Medulla oblongata (tissue), 1 donor: ENCODE measurements at regions not wholly inside any gene's neighbourhood (a gene's known extent, or its start where the extent isn't known, plus 50 kb on each side); places are given as distances from the start of the nearest gene placed in this dataset.

Source experiments
- DNase-seq: peaks from one replicate; pipeline ENCODE4 v3.0.0-alpha.2; 2015; ENCODE audit errors: extremely low spot score

DNA sequence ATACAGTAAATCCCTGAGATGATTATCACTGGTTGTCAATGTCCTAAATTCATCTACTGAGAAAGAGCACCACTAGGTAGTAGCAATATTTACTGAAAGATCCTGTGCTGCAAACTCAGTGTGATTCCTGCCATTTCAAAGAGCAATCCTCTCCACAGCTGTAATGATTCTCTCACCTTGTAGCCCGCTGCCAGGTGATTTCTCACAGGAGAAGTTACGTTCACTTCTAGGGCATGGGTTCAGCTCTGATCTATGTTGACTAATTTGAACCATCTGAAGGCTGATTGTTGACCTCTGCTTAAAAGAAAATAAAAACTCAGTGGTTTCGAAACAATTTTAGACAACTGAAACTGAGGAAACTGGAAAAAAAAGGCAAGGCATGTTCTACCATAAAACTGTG lies 197.0 kb downstream of the FAT4 start:
- DNase-seq, result no peak

DNA sequence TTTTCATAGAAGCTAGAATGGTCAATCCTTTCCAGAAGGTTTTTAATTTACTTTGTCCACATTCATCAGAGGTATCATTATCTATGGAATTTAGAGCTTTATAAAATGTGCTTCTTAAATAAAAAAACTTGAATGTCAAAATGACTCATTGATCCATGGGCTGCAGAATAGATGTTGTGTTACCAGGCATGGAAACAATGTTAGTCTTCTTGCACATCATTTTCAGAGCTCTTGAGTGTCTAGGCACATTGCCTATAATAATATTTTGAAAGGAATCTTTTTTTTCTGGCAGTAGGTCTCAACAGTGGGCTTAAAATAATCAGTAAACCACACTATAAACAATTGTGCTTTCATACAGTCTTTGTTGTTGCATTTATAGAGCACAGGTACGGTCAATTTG lies 200.3 kb downstream of the FAT4 start:
- no peak for DNase-seq

DNA sequence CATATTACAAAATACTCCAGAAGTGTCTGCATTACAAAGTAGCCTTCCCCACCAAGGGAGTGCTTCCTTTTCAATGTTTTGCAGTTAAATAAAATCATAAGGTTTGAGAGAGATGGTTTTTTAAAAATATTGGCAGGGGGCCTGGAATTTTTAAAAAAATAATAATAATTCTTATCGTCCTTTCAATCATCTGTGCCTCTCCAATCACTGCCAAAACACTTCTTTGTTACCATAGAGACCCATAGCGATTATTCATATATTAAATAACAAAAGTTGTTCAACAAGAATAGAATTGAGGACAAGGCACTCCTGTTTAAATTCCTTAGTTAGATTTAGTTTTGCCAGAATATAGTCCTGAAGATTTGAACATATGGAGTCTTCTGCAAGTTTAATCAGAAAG lies 203.1 kb downstream of the FAT4 start:
- DNase-seq, result no peak

- DNase-seq, result no peak
Observed at GRCh38 chr4:125518281-125518680, 203.5 kb downstream of the FAT4 start.

DNA sequence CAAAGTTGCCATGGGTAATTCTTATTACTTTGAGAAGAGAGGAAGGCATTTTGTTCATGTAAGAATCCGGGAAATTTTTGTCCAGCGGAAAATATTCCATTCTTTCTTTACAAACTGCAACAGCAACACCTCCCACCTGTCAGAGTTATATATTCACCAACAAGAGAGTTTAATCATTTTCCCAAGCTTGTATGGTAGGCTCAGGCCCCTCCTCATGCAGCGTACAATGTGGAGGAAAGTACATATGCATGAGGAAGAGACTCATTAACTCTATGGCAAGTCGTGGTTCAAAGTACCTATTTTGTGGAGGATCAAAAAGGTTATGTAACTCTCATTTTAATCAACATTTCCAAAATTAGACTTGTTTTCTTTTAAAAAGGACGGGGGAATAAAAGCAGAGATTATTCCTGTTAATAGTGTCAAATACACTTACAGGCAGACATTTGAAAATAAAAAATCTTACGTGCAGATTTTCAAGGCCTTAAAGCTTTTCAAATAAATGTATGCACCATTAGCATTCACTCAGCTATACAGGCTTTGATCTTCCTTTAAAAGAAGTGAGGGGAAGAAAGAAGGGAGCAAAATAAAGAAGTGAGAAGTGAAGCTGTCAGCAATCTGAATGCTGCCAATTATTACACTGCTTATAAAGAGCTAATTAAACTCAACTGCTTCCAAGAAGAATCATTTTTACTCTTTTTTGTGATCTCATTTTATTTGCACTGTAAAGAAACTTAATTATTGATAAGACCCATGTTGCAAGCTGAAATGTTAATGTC lies 204.8 kb downstream of the FAT4 start:
- DNase-seq, result no peak

GRCh38 chr4:125520258-125520990 lies 205.7 kb downstream of the FAT4 start:
- no peak for DNase-seq

GRCh38 chr4:125522588-125522987 lies 207.8 kb downstream of the FAT4 start:
- no peak for DNase-seq

DNA sequence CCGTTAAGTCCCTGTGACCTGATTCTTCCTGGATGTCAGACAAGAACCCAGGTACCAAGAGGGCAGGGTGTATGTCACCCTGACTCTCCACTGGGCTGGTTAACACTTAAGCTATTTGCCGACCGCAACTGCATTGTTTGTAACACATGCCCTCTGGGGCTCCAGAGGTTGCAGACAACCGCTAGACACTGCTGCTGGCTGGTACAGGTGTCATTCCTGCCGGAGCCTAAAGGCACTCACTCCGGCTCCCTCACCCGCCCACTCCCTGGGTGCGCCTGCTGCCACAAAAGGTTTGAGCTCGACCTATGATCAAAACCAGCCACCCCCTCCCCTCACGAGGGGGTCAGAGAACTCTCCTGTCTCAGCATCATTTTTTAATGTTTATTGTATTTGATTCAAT lies 208.2 kb downstream of the FAT4 start:
- no peak for DNase-seq

DNA sequence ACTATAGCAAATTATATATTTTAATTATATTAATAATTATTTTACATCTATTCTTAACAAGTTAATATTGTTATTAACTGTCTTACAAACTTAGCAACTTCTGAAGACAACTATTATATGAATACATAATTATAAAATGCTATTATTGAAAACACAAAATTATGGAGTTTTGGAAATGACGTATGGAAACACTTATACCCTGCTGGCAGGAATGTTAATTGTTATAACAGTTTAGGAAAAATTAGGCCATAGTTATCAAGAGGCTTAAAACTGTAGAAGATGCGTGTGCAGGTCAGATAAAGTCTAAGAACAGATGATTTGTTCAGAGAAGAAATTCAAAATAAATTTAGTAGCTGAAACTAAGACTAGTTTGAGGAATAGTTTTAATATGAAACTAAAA lies 211.7 kb downstream of the FAT4 start:
- no peak for DNase-seq

GRCh38 chr4:125527681-125528080 lies 212.9 kb downstream of the FAT4 start:
- DNase-seq, result no peak

GRCh38 chr4:125529071-125529470 lies 214.3 kb downstream of the FAT4 start:
- no peak for DNase-seq

DNA sequence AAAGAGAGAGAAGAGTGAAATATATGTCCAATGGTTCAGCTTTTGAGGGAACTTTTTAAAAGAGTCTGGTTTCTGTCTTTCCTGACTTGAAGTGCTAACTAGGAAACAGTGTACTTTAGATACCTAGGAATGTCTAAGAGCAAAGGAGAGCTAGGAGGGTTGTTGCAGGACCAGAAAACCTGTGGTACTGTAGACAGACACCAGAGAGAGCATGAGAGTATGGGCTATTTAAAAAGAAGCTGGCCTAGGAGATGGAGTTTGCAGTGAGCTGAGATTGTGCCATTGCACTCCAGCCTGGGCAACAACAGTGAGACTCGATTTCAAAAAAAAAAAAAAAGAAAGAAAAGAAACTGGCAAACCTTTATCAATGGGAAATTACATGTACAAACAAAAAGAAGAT lies 223.9 kb downstream of the FAT4 start:
- no peak for DNase-seq

GRCh38 chr4:125539691-125540090 lies 224.9 kb downstream of the FAT4 start:
- DNase-seq, result no peak

- DNase-seq, result no peak
Observed at GRCh38 chr4:125541836-125542385, 227.2 kb downstream of the FAT4 start.

- DNase-seq, result no peak
Observed at GRCh38 chr4:125546272-125546671, 231.5 kb downstream of the FAT4 start.

- DNase-seq, result no peak
Observed at GRCh38 chr4:125547836-125548235, 233.1 kb downstream of the FAT4 start.

DNA sequence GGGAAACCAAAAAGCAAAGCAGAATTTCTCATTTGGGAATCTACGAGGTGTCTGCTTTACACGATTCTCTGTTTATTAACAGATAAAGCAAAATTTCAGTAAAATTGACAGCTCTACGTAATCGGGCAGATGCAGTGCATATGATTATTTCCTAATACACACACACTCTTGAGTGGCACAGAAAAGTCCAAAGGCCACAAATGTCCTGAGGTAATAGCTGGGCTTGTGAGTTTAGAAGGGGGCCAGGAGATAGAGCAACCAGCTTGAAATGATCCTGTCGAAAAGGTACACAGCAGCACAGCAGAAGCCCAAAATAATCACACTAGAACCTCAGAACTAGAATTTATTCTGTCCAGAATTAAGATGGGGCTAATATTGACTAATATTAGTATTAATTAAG lies 236.0 kb downstream of the FAT4 start:
- no peak for DNase-seq

GRCh38 chr4:125551466-125551865 lies 236.7 kb downstream of the FAT4 start:
- no peak for DNase-seq

DNA sequence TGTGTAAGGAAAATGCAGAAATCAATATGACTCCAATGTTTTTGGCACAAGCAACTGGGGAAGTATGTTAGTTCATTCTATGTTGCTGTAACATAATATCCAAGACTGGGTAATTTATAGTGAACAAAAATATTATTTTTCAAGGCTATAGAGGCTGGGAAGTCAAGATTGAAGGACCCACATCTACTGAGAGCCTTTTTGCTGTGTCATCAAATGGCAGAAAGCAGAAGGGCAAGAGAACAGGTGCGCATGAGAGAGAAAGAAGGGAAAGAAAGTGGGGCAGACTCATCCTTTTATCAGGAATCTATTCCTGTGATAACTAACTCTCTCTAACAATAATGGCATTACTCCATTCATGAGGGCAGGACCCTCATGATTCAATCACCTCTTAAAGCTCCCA lies 237.2 kb downstream of the FAT4 start:
- DNase-seq, result no peak

DNA sequence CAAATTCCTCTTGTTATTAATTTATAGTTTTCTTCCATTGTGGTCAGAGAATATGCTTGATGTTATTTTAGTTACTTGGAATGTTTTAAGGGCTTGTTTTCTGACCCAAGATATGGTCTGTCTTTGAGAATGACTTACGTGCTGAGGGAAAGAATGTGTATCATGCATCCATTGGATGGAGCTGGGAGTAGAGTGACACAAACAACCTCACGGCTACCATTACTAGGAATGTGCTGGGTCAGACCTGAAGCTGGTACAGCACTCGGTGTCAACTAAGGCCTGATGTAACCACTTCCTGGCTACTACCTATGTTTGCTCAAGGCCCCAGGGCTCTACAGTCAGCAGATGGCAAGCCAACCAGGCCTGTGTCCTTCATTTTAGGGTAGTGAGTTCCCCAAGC lies 257.8 kb downstream of the FAT4 start:
- no peak for DNase-seq

DNA sequence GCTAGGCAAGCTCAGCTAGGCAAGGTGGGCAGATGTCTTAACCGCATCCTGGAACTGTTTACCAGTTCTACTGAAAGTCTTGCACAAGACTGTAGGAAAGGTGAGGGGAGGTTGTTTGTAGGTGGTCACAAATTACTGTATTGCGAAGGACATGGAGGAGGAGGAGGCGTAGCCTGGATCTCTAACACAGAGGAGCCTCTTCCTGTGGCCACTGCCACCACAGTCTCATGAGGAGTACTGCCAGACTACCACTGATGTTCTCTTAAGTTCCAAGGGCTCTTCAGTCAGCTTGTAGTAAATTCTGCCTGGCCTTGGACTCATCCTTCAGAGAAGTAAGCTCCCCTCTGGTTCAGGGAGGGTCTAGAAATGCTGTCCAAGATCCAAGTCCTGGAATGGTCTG lies 258.6 kb downstream of the FAT4 start:
- DNase-seq, result no peak

- no peak for DNase-seq
Observed at GRCh38 chr4:125573786-125574185, 259.0 kb downstream of the FAT4 start.

GRCh38 chr4:125582302-125582701 lies 267.5 kb downstream of the FAT4 start:
- no peak for DNase-seq
